Neutrophil (primary cell): ENCODE measurements at regions not wholly inside any gene's neighbourhood (a gene's known extent, or its start where the extent isn't known, plus 50 kb on each side); places are given as distances from the start of the nearest gene placed in this dataset.

Source experiments
- H3K27ac ChIP-seq: fragments of 200-600 bp; sonication (generic); 2 replicates; pipeline ENCODE4 v1.5.1; 2016; ENCODE audit warnings: mild to moderate bottlenecking, moderate library complexity
- H3K27me3 ChIP-seq: fragments of 200-600 bp; sonication (generic); 2 replicates; pipeline ENCODE4 v1.6.0; 2016; ENCODE audit warnings: mild to moderate bottlenecking
- H3K36me3 ChIP-seq: fragments of 200-600 bp; sonication (generic); 2 replicates; pipeline ENCODE4 v1.5.1; 2017
- H3K4me1 ChIP-seq, 2 experiments: fragments of 200-600 bp in 1 of 2; sonication (generic) in 1 of 2; 1 replicate in 1 of 2; 2 replicates in 1 of 2; pipeline versions ENCODE4 v1.5.1 to v1.6.1; 2013 to 2016; ENCODE audit warnings: low read depth in 1 of 2, low read length in 1 of 2, mild to moderate bottlenecking in 1 of 2, moderate library complexity in 1 of 2; ENCODE audit not compliant: control insufficient read depth in 1 of 2, insufficient read depth in 1 of 2
- H3K4me3 ChIP-seq, 2 experiments: fragments of 200-600 bp in 1 of 2; sonication (generic) in 1 of 2; 1 replicate in 1 of 2; 2 replicates in 1 of 2; pipeline ENCODE4 v1.5.1; 2013 to 2016; ENCODE audit warnings: low read depth in 1 of 2, low read length in 1 of 2, mild to moderate bottlenecking in 1 of 2, moderate library complexity in 1 of 2
- H3K9me3 ChIP-seq: fragments of 200-600 bp; sonication (generic); 2 replicates; pipeline ENCODE4 v1.5.1; 2016
- CTCF ChIP-seq: fragments of 200-600 bp; sonication (generic); IDR thresholded peaks from 2 replicates; pipeline ENCODE4 v1.5.1; 2016; ENCODE audit warnings: antibody characterized with exemption

DNA sequence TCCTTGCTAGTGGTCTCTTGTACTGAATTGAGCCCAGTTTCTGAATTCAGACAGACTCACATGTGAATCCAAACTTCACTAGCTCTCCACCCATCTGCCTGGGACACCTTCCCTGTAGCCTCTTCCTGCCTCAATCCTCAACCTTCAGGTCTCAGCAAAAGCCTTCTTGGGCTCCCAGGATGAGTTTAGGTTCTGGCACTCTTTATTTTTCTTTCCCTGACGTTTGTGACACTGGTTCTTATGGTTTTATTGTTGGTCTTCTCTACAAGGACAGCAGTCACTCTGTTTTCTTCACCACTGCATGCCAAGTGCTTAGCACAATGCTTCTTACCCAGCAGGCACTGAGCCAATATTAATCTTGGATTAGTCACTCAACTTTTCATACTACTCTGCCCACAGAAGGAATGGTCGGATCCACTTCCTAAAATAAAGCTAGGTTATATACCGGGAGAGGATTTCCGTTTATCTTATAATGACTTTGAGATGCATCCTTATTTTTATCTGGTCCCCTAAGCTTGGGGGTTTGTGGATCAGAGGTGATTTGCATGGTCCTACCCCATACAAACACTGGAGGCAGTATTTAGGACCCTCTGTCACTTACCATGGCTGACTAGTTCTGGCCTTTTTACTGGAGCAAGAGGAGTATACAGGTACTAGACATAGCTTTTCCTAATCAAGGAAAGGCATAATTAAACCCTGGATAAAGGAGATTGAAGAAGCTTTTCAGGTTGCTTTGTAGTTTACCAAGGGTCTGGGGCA is 186.3 kb downstream of the MYCN start:
- Histone ChIP-seq H3K9me3 (no peaks in the 10 kb centered on the region), H3K27me3 (no peaks in the 10 kb centered on the region), H3K4me1 (no peaks in the 10 kb centered on the region), H3K4me3 (no peak overlapping the region), H3K27ac (no peak overlapping the region), H3K36me3 (no peaks in the 10 kb centered on the region)
- no peak for TF ChIP-seq CTCF

GRCh38 chr2:16125614-16126516 is 185.5 kb downstream of the MYCN start:
- no peak for TF ChIP-seq CTCF

GRCh38 chr2:16124881-16125613 is 184.7 kb downstream of the MYCN start:
- Histone ChIP-seq H3K4me3 (no peak overlapping the region), H3K27ac (no peak overlapping the region), H3K9me3 (no peaks in the 10 kb centered on the region), H3K27me3 (no peaks in the 10 kb centered on the region), H3K4me1 (no peaks in the 10 kb centered on the region), H3K36me3 (no peaks in the 10 kb centered on the region)
- no peak for TF ChIP-seq CTCF

More at GRCh38 chr2:16125614-16126516, 185.5 kb downstream of the MYCN start:
- H3K4me3 ChIP-seq: no peak overlapping the region
- H3K27me3 ChIP-seq: no peaks in the 10 kb centered on the region
- no peaks in the 10 kb centered on the region for H3K4me1 ChIP-seq
- H3K9me3 ChIP-seq: no peaks in the 10 kb centered on the region
- no peaks in the 10 kb centered on the region for H3K36me3 ChIP-seq
- H3K27ac ChIP-seq: no peak overlapping the region

DNA sequence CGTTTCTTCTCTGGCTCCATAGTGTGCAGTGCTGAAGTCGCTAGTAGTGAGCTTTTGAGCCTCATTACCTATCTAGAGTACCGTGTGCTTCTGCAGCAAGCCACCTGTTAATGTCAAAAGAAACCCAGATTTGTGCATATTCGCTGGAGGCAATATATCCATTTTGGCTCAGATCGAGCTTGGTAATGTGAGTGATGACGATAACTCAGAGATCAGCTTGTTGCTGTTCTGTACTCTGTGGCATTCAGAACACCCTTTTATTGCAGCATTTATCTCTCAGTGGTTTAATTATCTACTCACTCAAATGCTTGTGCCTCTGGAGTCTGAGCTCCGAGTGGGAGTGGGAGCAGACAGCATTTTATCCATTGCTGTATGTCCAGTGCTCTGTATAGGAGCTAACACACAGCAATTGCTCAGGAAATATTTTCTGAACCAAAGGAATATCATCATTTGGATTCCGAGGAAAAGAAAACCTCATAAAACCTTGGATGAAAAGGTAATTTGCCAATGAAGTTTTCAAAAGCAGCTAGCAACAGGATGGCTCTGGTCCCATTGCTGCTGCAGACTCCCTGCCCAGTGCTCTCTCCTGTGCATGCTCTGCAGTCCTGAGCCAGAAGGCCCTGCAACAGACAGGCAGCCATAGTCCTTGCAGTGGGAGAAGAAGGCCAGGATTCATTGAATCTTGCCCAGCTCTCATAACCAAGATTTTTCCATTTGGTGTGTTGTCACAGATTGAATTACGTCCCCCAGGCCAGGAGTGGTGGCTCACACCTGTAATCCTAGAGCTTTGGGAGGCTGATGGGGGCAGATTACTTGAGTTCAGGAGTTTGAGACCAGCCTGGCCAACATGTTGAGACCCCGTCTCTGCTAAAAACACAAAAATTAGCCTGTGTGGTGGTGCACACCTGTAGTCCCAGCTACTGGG is 183.8 kb downstream of the MYCN start:
- Histone ChIP-seq H3K9me3 (no peaks in the 10 kb centered on the region), H3K36me3 (no peaks in the 10 kb centered on the region), H3K4me1 (no peaks in the 10 kb centered on the region), H3K4me3 (no peak overlapping the region), H3K27ac (no peak overlapping the region), H3K27me3 (no peaks in the 10 kb centered on the region)
- TF ChIP-seq CTCF: no peak

DNA sequence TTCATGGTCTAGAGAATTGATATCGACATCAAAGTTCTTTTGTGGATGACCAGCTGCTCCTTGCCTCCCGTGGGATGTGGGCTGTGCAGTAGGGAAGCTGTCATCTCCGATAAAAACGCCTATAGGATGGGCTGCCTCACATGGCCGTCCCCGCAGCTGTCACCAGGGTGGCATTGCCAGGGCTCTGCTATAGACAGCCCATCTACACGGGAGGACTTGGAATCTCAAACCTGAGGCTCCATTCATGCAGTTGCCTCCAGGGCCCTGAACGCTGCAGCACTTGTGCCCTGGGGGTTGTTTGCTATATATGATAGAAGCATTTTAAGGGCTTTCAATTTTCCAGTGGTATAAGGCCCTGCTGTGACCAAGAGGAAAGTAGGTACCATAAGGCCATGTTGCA is 183.1 kb downstream of the MYCN start:
- Histone ChIP-seq H3K27ac (no peak overlapping the region), H3K4me3 (no peak overlapping the region), H3K9me3 (no peaks in the 10 kb centered on the region), H3K36me3 (no peaks in the 10 kb centered on the region), H3K4me1 (no peaks in the 10 kb centered on the region), H3K27me3 (no peaks in the 10 kb centered on the region)
- no peak for TF ChIP-seq CTCF
